ENCODE measurements at regions not wholly inside any gene's neighbourhood (a gene's known extent, or its start where the extent isn't known, plus 50 kb on each side); places are given as distances from the start of the nearest gene placed in this dataset.

DNA sequence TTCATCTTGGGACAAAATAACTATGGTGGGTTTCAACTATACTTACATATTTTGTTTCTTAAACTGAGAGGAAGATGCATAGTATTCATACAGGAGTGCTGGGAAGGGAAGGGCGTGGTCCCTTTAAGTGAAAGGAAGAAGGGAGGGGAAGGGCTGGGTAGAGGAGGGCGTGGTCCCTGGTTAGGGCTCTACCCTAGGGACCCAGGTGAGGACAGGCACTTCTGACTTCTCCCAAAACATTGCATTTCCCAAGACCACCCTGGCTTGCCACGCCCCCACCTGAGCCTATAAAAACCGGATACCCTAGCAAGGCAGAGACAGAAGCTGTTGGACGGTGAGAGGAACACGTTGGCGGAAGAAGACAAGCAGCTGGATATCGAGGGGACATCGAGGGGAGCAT is 157.6 kb upstream of the PLXNA4 start:
- no peaks in the 10 kb centered on the region for H3K36me3 Mint-ChIP-seq
- H3K27me3 Mint-ChIP-seq: peaks cover 10 to 33% of the 10 kb centered on the region in 2 donors
- no peak overlapping the region for H3K27ac Mint-ChIP-seq
- DNase-seq (ENCODE audit: low spot score) (no peak), ATAC-seq (no peak)
- H3K4me3 Mint-ChIP-seq: no peak overlapping the region
- H3K9me3 Mint-ChIP-seq: no peaks in the 10 kb centered on the region
- H3K4me1 Mint-ChIP-seq (ENCODE audit: low read depth in 2 of 2): peaks cover 0 to 4% of the 10 kb centered on the region in 2 donors

DNA sequence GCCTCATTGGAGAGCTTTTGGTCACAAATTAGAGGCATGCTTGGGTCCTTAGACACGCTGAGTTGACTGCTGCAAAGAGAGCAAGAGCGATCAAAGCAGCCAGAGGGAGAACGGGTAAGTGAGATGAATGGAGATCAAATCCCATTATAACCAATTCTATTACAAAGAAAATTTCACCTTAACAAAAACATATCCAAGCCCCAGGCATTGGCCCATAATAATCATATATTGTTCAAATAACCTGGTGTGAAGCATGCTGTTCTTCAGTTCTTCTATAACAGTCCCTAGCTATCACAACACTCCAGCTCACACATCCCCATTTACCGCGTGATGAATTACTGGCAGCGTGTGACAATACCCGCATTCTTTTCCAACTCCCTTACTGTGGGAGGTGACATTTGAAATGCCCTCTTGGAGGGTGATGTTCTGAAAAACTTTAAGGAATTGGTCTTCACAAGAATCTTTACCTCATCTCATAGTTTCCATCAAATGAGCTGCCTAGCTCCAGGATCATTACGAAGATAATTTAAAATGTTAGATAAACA is 156.1 kb upstream of the PLXNA4 start:
- Mint-ChIP-seq H3K27ac (no peak overlapping the region), H3K4me1 (ENCODE audit: low read depth in 2 of 2) (no peaks in the 10 kb centered on the region), H3K4me3 (no peak overlapping the region), H3K27me3 (peaks cover 5 to 18% of the 10 kb centered on the region in 2 donors), H3K9me3 (no peaks in the 10 kb centered on the region), H3K36me3 (no peaks in the 10 kb centered on the region)
- no peak for ATAC-seq
- DNase-seq (ENCODE audit: low spot score): no peak

DNA sequence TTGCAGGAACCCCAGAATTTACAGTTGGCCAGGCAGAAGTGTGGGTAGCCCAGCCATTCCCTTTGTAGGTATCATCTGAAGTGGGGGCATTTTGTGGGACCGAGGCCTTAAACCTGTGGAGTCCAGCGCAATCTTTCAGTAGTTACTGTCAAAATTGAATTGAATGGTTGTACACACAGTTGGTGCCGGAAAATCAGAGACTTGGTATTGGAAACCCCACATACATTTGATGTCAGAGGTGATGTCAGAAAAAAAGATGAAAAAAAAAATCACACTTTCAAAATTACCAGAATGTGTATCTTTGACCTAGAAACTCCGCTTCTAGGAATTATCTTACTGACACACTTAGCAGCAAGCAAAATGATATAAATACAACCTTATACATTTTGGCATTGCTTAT is 153.8 kb upstream of the PLXNA4 start:
- Mint-ChIP-seq H3K4me3 (no peak overlapping the region), H3K4me1 (ENCODE audit: low read depth in 2 of 2) (no peaks in the 10 kb centered on the region), H3K27me3 (no peaks in the 10 kb centered on the region), H3K9me3 (no peaks in the 10 kb centered on the region), H3K36me3 (no peaks in the 10 kb centered on the region), H3K27ac (no peak overlapping the region)
- ATAC-seq: no peak
- no peak for DNase-seq (ENCODE audit: low spot score)

DNA sequence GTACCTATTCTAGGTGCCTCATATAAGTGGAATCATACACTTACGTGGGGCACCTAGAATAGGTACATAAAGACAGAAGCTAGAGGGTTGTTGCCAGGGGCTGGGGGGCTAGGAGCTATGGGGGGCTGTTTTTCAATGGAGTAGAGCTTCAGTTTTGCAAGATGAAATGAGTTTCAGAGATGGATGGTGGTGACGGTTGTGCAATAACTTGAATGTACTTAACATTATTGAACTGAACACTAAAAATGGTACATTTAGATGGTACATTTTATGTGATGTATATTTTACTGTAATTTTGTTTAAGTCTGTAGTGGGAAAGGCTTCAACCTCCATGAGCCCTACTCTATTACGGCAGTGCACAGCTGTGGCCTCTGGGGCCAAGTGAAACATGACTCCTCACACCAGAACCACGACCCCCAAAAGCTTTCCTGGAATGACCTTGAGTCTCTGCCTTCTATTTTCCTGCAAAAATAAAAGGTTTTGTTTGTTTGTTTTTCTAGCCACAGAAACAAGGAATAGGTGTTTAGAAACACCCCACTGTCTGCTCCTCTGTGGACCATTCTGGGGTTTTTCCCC is 147.3 kb upstream of the PLXNA4 start:
- Mint-ChIP-seq H3K36me3 (peaks cover 16% of the 10 kb centered on the region), H3K4me3 (no peak overlapping the region), H3K4me1 (ENCODE audit: low read depth in 2 of 2) (no peaks in the 10 kb centered on the region), H3K27ac (no peak overlapping the region), H3K27me3 (peaks cover 6 to 26% of the 10 kb centered on the region in 2 donors), H3K9me3 (peaks cover 13% of the 10 kb centered on the region)
- ATAC-seq (no peak), DNase-seq (ENCODE audit: low spot score) (no peak)

DNA sequence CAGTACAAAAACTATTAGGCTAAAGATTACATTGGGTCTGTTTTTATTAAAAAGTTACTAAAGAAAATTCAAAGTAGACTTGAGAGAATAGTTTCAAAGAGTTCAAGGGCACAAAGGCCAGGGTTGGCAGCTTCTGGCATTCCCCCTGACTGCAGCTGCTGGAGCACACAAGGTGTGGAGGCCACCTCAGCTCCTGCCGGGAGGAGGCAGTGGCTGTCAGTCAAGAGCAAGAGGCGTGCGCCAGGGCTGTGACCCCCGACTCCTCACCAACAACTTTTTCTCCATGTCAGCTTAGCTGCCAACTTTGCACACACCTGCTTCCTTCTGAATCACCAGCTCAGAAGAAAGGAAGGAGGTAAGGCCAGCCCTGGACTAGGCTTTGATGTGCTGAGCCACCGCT is 144.6 kb upstream of the PLXNA4 start:
- Mint-ChIP-seq H3K27me3 (peaks cover 6 to 35% of the 10 kb centered on the region in 2 donors), H3K4me3 (no peak overlapping the region), H3K27ac (no peak overlapping the region), H3K4me1 (ENCODE audit: low read depth in 2 of 2) (no peaks in the 10 kb centered on the region), H3K36me3 (peaks cover 16% of the 10 kb centered on the region), H3K9me3 (peaks cover 13% of the 10 kb centered on the region)
- ATAC-seq (no peak), DNase-seq (ENCODE audit: low spot score) (no peak)

DNA sequence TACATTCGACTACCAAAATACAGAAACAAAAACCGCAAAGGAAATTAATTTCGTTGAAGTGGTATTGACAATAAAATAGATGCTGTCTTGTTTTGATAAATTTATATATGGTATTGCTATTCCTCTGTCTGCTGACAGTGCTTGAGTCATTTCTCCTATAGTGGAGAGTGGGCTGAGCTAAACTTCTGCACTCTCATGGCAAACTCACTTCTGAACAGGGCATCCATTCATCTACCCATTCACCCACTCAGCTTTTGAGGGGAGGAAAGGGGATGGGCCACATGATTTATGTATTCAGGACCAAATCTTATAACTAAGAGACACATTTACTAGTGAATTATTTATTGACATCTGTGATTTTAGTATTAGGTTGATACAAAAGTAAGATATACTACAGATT is 137.6 kb upstream of the PLXNA4 start:
- Mint-ChIP-seq H3K36me3 (peaks cover 3% of the 10 kb centered on the region), H3K4me3 (no peak overlapping the region), H3K27me3 (peaks cover 0 to 11% of the 10 kb centered on the region in 2 donors), H3K9me3 (peaks cover 1% of the 10 kb centered on the region), H3K4me1 (ENCODE audit: low read depth in 2 of 2) (no peaks in the 10 kb centered on the region), H3K27ac (no peak overlapping the region)
- no peak for ATAC-seq
- no peak for DNase-seq (ENCODE audit: low spot score)

DNA sequence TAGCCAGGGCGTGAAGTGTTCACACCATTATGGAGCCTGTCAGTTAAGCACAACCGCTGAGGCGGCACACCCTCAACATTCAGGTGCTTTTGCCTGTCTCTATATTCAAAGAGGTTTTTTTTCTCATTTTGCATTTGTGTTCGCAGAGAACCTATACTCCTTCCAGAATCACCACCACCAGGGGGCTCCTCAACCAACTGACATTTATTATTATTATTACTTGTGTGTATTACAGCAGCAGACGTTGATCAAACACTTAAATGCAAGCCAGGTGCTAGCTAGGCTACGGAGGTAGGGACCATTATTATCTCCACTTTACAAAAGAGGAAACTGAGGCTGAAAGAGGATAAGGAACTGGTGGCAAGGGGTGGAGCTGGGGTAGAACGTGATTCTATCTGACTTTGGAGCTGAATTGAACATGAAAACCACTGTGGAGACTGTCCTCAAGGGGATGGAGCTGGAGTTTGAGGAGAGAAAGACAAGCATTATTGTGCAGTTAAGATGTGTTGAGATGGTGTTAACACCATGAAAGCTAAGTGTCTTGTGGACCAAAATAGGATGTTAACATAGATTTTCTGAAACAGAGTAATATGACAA is 133.8 kb upstream of the PLXNA4 start:
- no peaks in the 10 kb centered on the region for H3K4me1 Mint-ChIP-seq (ENCODE audit: low read depth in 2 of 2)
- no peak overlapping the region for H3K27ac Mint-ChIP-seq
- no peaks in the 10 kb centered on the region for H3K9me3 Mint-ChIP-seq
- H3K27me3 Mint-ChIP-seq: no peaks in the 10 kb centered on the region
- ATAC-seq (no peak), DNase-seq (ENCODE audit: low spot score) (no peak)
- H3K36me3 Mint-ChIP-seq: no peaks in the 10 kb centered on the region
- H3K4me3 Mint-ChIP-seq: no peak overlapping the region

DNA sequence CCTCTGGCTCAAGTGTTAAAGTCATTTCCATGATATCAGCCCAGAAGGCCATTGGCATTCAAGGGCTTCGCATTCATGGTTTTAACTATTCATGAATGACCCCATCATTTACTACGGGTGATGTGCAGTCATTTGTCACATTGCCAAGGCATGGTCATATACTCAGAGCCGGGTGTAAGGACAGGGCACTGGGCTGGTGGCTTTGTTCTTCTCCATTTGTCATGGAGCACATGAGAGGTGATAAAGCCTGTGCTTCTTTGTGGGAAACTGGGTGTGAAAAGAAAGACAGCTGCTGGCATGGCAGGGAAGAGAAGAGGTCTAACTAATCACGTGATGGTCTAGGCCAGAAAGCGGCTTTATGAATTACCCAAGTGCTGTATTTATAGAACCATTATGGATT is 132.2 kb upstream of the PLXNA4 start:
- DNase-seq (ENCODE audit: low spot score): no peak
- no peak for ATAC-seq
- no peaks in the 10 kb centered on the region for H3K27me3 Mint-ChIP-seq
- H3K27ac Mint-ChIP-seq: no peak overlapping the region
- no peaks in the 10 kb centered on the region for H3K36me3 Mint-ChIP-seq
- H3K4me1 Mint-ChIP-seq (ENCODE audit: low read depth in 2 of 2): no peaks in the 10 kb centered on the region
- H3K9me3 Mint-ChIP-seq: no peaks in the 10 kb centered on the region
- H3K4me3 Mint-ChIP-seq: no peak overlapping the region

DNA sequence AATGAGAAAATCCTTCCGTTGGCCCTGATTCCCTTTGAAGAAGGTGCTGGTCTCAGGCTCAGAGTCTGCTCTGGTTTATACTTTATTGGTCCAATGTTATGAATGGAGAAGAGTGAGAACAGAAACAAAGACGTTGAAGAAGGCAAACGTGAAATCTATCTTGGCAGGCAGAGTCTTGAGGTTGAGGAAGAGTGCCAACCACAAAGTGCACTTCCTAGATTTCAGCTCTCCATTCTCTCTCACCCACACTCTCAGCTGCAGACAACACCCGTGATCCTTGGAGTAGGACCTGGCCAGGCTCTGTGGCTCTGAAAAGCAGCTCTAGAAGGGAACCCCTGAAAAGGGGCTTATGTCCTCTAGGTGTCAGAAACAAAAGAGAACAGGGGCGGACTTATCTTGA is 128.9 kb upstream of the PLXNA4 start:
- ATAC-seq (no peak), DNase-seq (ENCODE audit: low spot score) (no peak)
- no peaks in the 10 kb centered on the region for H3K9me3 Mint-ChIP-seq
- H3K4me3 Mint-ChIP-seq: no peak overlapping the region
- no peaks in the 10 kb centered on the region for H3K27me3 Mint-ChIP-seq
- H3K27ac Mint-ChIP-seq: no peak overlapping the region
- H3K4me1 Mint-ChIP-seq (ENCODE audit: low read depth in 2 of 2): no peaks in the 10 kb centered on the region
- no peaks in the 10 kb centered on the region for H3K36me3 Mint-ChIP-seq

DNA sequence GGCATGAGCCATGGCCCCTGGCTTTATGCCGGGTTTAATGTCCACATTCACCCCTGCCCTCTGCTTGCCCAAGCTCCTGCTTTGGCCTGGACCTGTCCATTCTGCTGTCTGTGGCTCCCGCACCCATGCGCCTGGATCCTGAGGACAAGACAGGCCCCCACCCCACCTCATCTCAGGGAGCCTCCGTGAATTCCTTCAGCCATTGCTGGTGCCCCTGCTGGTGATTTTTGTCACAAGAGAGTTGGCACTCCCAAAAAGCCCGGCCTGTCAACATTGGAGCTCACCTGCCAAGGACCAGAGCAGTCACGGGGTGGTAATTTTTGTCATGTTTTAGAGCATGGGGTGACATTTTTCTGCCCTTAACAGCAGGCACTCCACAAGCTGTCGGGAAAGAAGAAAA is 127.5 kb upstream of the PLXNA4 start:
- Mint-ChIP-seq H3K27me3 (no peaks in the 10 kb centered on the region), H3K9me3 (no peaks in the 10 kb centered on the region), H3K4me3 (no peak overlapping the region), H3K4me1 (ENCODE audit: low read depth in 2 of 2) (no peaks in the 10 kb centered on the region), H3K36me3 (no peaks in the 10 kb centered on the region), H3K27ac (no peak overlapping the region)
- ATAC-seq (no peak), DNase-seq (ENCODE audit: low spot score) (no peak)

DNA sequence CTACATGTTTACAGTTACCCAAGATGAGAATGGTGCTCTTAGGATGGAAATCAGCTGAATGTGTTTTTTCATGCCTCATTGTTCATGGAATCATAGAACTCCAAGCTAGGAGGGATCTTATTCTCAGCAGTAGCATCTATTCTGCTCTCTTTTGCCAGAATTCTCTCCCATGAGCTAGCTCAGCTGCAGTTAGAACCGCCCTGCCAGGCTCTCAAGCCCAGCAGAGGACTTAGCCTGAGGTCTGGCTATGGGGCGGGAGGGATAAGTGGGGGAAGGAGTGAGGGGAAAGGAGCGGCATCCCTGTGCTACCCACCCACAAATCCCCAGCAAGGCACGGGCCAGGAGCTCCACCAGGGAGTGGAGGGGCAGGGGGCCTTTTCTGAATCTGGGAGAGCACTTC is 120.7 kb upstream of the PLXNA4 start:
- Mint-ChIP-seq H3K36me3 (no peaks in the 10 kb centered on the region), H3K27me3 (peaks cover 8 to 9% of the 10 kb centered on the region in 2 donors), H3K27ac (no peak overlapping the region), H3K9me3 (no peaks in the 10 kb centered on the region), H3K4me1 (ENCODE audit: low read depth in 2 of 2) (peaks cover 4 to 9% of the 10 kb centered on the region in 2 donors), H3K4me3 (no peak overlapping the region)
- DNase-seq (ENCODE audit: low spot score) (no peak), ATAC-seq (no peak)

DNA sequence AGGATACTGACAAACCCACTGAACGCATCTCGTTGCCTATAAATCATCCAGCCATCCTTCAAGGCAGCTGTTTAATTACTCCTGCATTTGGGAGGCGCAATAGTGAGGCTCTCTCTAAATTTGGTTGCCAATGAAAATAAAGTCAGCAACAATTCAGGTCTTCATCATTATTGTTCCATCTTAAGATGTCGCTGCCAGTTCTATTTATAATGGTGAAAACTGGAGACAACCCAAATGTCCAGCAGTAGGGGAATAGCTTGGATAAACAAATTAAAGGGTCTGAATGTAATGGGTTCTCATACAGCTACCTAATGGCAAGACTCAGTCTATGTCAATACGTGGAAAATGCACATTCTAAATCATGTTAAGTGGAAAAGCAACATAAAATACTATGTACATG is 120.1 kb upstream of the PLXNA4 start:
- no peaks in the 10 kb centered on the region for H3K9me3 Mint-ChIP-seq

DNA sequence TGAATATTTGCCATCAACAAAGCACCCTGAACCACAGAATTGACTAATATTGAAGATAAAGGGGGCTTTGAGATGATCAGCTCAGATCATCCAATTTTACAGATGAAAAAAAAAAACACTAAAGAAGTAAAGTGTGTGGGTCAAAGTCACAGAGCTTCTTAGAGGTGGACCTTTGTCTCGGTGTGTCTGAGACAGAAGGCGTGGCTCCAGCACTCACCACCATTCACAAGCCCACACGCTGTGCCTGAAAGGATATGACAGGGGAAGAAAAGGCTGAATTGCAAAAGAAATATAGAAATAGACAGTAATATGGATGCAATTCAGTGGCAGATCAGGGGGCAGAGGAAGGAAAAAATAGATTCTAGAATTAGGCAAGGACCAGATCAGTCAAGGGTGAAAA is 114.9 kb upstream of the PLXNA4 start:
- Mint-ChIP-seq H3K9me3 (no peaks in the 10 kb centered on the region), H3K27ac (no peak overlapping the region), H3K4me1 (ENCODE audit: low read depth in 2 of 2) (no peaks in the 10 kb centered on the region), H3K4me3 (no peak overlapping the region), H3K36me3 (no peaks in the 10 kb centered on the region), H3K27me3 (peaks cover 2 to 15% of the 10 kb centered on the region in 2 donors)
- DNase-seq (ENCODE audit: low spot score) (no peak), ATAC-seq (no peak)

More for the DNA sequence above, 120.1 kb upstream of the PLXNA4 start:
- Mint-ChIP-seq H3K27me3 (peaks cover 9% of the 10 kb centered on the region in 2 donors), H3K36me3 (no peaks in the 10 kb centered on the region), H3K27ac (no peak overlapping the region), H3K4me1 (ENCODE audit: low read depth in 2 of 2) (peaks cover 4 to 9% of the 10 kb centered on the region in 2 donors), H3K4me3 (no peak overlapping the region)
- DNase-seq (ENCODE audit: low spot score): no peak
- no peak for ATAC-seq

DNA sequence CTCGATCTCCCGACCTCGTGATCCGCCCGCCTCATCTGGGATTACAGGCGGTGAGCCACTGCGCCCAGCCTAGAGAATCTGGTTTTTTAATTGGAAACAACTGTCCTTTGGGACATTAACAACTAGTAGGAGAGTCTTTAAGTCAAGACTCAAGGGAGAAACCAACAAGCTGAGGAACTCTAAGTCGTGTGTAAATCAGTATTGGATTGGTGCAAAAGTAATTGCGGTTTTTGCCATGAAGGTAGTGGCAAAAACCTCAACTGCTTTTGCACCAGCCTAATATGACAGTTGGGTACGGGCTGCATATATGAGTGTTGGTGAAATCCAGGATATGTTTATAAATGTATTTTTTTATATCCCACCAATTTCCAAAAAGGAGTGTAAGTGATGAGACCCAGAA is 113.9 kb upstream of the PLXNA4 start:
- H3K36me3 Mint-ChIP-seq: no peaks in the 10 kb centered on the region
- no peaks in the 10 kb centered on the region for H3K9me3 Mint-ChIP-seq
- H3K27me3 Mint-ChIP-seq: peaks cover 2 to 22% of the 10 kb centered on the region in 2 donors
- H3K27ac Mint-ChIP-seq: no peak overlapping the region
- no peak overlapping the region for H3K4me3 Mint-ChIP-seq
- no peak for DNase-seq (ENCODE audit: low spot score)
- H3K4me1 Mint-ChIP-seq (ENCODE audit: low read depth in 2 of 2): no peaks in the 10 kb centered on the region
- ATAC-seq: no peak

DNA sequence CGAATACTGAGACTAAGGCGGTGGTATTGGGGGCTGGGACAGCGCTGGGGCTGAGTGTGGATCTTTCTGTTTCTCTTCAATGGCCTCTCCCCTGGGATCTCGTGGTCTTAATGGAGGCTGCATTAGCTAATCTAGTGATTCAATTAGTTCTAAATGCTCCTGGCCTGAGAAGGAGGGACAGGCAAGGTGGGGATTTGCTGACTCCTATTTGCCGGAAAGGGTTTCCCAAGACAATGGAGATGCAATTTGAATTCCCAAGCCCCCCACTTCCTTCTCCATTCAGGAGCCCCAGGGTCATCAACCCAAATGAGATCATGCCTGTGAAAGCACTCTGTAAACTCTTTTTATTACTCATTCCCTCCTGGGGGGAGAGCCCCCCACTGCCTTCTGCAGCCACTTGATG is 111.7 kb upstream of the PLXNA4 start:
- Mint-ChIP-seq H3K27me3 (peaks cover 2 to 22% of the 10 kb centered on the region in 2 donors), H3K4me1 (ENCODE audit: low read depth in 2 of 2) (no peaks in the 10 kb centered on the region), H3K9me3 (no peaks in the 10 kb centered on the region), H3K36me3 (no peaks in the 10 kb centered on the region), H3K27ac (no peak overlapping the region), H3K4me3 (no peak overlapping the region)
- no peak for ATAC-seq
- no peak for DNase-seq (ENCODE audit: low spot score)
